Keratinocyte (primary cell): ENCODE measurements at regions not wholly inside any gene's neighbourhood (a gene's known extent, or its start where the extent isn't known, plus 50 kb on each side); places are given as distances from the start of the nearest gene placed in this dataset.

Experiments used
- EZH2 ChIP-seq: IDR thresholded peaks from one replicate; pipeline ENCODE4 v1.6.1; 2012; ENCODE audit warnings: inconsistent platforms, mild to moderate bottlenecking, low read length, moderate library complexity
- TF ChIP-seq, protein P1 (sequence below), 3 experiments: IDR thresholded peaks in 1 of 3; conservative IDR thresholded peaks in 1 of 3; optimal IDR thresholded peaks in 1 of 3; 2 replicates in 2 of 3; 3 replicates in 1 of 3; pipeline versions ENCODE3 to v1.5.1; 2011; ENCODE audit warnings: low read length in 3 of 3, mild to moderate bottlenecking in 3 of 3, moderate library complexity in 2 of 3, control low read depth in 1 of 3, inconsistent platforms in 1 of 3; ENCODE audit not compliant: insufficient read depth in 2 of 3; ENCODE audit errors: extremely low read depth in 1 of 3

DNA sequence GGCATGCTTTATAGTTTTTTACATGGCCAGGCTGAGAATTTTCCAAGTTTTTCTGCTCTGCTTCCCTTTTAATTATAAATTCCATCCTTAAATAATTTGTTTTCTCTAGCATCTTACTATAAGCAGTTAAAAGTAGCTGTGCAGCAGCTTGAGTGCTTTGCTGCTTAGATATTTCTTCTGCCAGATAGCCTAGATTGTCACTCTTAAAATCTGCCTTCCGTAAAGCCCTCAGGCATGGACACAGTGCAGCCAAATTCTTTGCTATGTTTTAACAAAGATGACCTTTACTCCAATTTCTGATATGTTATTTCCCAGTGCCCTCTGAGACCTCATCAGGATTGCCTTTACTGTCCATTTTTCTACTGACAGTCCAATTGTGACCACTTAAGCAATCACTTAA, 92.6 kb upstream of the SGK1 start:
- TF ChIP-seq, protein P1, sequence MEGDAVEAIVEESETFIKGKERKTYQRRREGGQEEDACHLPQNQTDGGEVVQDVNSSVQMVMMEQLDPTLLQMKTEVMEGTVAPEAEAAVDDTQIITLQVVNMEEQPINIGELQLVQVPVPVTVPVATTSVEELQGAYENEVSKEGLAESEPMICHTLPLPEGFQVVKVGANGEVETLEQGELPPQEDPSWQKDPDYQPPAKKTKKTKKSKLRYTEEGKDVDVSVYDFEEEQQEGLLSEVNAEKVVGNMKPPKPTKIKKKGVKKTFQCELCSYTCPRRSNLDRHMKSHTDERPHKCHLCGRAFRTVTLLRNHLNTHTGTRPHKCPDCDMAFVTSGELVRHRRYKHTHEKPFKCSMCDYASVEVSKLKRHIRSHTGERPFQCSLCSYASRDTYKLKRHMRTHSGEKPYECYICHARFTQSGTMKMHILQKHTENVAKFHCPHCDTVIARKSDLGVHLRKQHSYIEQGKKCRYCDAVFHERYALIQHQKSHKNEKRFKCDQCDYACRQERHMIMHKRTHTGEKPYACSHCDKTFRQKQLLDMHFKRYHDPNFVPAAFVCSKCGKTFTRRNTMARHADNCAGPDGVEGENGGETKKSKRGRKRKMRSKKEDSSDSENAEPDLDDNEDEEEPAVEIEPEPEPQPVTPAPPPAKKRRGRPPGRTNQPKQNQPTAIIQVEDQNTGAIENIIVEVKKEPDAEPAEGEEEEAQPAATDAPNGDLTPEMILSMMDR (optimal IDR thresholded peaks at IDR 0.05 in 1 of 3, IDR thresholded peaks at IDR 0.05 in 1 of 3, conservative IDR thresholded peaks at IDR 0.05 in 1 of 3; ENCODE audit: extremely low read depth in 1 of 3, insufficient read depth in 2 of 3, low read length in 3 of 3): no peak
- no peak for TF ChIP-seq EZH2
